Osteoblast (primary cell): ENCODE measurements at regions not wholly inside any gene's neighbourhood (a gene's known extent, or its start where the extent isn't known, plus 50 kb on each side); places are given as distances from the start of the nearest gene placed in this dataset.

Source experiments
- DNase-seq: peaks from one replicate; pipeline ENCODE4 v3.0.0; 2011; ENCODE audit warnings: low spot score, mixed read lengths; ENCODE audit not compliant: insufficient read length; ENCODE audit errors: missing footprints
- H2AFZ ChIP-seq: 2 replicates; pipeline ENCODE4 v1.6.0; 2011; ENCODE audit warnings: mild to moderate bottlenecking, low read length
- H3K27ac ChIP-seq: 2 replicates; pipeline ENCODE4 v1.5.1; 2011; ENCODE audit warnings: mild to moderate bottlenecking, low read depth, low read length, moderate library complexity
- H3K27me3 ChIP-seq: 2 replicates; pipeline ENCODE4 v1.6.0; 2012; ENCODE audit warnings: mild to moderate bottlenecking, control low read depth, inconsistent platforms, low read length, moderate library complexity; ENCODE audit not compliant: insufficient read depth
- H3K36me3 ChIP-seq: 2 replicates; pipeline ENCODE4 v1.5.1; 2011; ENCODE audit warnings: mild to moderate bottlenecking, low read length, control low read depth, moderate library complexity; ENCODE audit not compliant: insufficient read depth
- H3K4me1 ChIP-seq: 2 replicates; pipeline ENCODE4 v1.5.1; 2011; ENCODE audit warnings: mild to moderate bottlenecking, low read length, control low read depth, moderate library complexity; ENCODE audit not compliant: insufficient read depth
- H3K4me2 ChIP-seq: 2 replicates; pipeline ENCODE4 v1.6.0; 2011; ENCODE audit warnings: mild to moderate bottlenecking, low read length; ENCODE audit not compliant: insufficient read depth
- H3K4me3 ChIP-seq: fragments of 200-600 bp; sonication (generic); 3 replicates; pipeline ENCODE4 v1.5.1; 2012; ENCODE audit warnings: mild to moderate bottlenecking, low read length, inconsistent platforms; ENCODE audit not compliant: insufficient read depth
- H3K79me2 ChIP-seq: 2 replicates; pipeline ENCODE4 v1.6.0; 2012; ENCODE audit warnings: mild to moderate bottlenecking, low read length, control low read depth, inconsistent platforms; ENCODE audit not compliant: insufficient read depth
- H3K9me3 ChIP-seq: 2 replicates; pipeline ENCODE4 v1.5.1; 2011; ENCODE audit warnings: low read depth, low read length, control low read depth
- H4K20me1 ChIP-seq: 2 replicates; pipeline ENCODE4 v1.6.0; 2012; ENCODE audit warnings: mild to moderate bottlenecking, low read length, control low read depth; ENCODE audit not compliant: insufficient read depth
- TF ChIP-seq, protein P1 (sequence below): IDR thresholded peaks from 2 replicates; pipeline ENCODE4 v1.5.1; 2011; ENCODE audit warnings: mild to moderate bottlenecking, low read depth, low read length, moderate library complexity; ENCODE audit errors: extremely low read depth

GRCh38 chr10:71031603-71032002 lies 143.2 kb upstream of the PCBD1 start:
- H2AFZ ChIP-seq: no peak overlapping the region
- no peaks in the 10 kb centered on the region for H3K4me1 ChIP-seq
- DNase-seq: no peak
- no peak overlapping the region for H3K27ac ChIP-seq
- TF ChIP-seq, protein P1, sequence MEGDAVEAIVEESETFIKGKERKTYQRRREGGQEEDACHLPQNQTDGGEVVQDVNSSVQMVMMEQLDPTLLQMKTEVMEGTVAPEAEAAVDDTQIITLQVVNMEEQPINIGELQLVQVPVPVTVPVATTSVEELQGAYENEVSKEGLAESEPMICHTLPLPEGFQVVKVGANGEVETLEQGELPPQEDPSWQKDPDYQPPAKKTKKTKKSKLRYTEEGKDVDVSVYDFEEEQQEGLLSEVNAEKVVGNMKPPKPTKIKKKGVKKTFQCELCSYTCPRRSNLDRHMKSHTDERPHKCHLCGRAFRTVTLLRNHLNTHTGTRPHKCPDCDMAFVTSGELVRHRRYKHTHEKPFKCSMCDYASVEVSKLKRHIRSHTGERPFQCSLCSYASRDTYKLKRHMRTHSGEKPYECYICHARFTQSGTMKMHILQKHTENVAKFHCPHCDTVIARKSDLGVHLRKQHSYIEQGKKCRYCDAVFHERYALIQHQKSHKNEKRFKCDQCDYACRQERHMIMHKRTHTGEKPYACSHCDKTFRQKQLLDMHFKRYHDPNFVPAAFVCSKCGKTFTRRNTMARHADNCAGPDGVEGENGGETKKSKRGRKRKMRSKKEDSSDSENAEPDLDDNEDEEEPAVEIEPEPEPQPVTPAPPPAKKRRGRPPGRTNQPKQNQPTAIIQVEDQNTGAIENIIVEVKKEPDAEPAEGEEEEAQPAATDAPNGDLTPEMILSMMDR: no peak
- no peaks in the 10 kb centered on the region for H3K9me3 ChIP-seq
- no peak overlapping the region for H3K4me2 ChIP-seq
- peaks cover 8% of the 10 kb centered on the region for H3K27me3 ChIP-seq
- H4K20me1 ChIP-seq: no peaks in the 10 kb centered on the region
- no peak overlapping the region for H3K4me3 ChIP-seq
- no peaks in the 10 kb centered on the region for H3K79me2 ChIP-seq
- no peaks in the 10 kb centered on the region for H3K36me3 ChIP-seq

- Histone ChIP-seq H3K79me2 (no peaks in the 10 kb centered on the region), H3K27ac (no peak overlapping the region), H3K27me3 (peaks cover 8% of the 10 kb centered on the region), H3K36me3 (no peaks in the 10 kb centered on the region), H3K4me2 (no peak overlapping the region), H2AFZ (no peak overlapping the region), H4K20me1 (no peaks in the 10 kb centered on the region), H3K4me1 (no peaks in the 10 kb centered on the region), H3K4me3 (no peak overlapping the region), H3K9me3 (no peaks in the 10 kb centered on the region)
- TF ChIP-seq, protein P1: no peak
- no peak for DNase-seq
Observed at GRCh38 chr10:71032887-71033286, 144.5 kb upstream of the PCBD1 start.

GRCh38 chr10:71033396-71033980 lies 145.1 kb upstream of the PCBD1 start:
- Histone ChIP-seq H2AFZ (no peak overlapping the region), H3K79me2 (no peaks in the 10 kb centered on the region), H3K27me3 (peaks cover 8% of the 10 kb centered on the region), H3K4me2 (no peak overlapping the region), H3K27ac (no peak overlapping the region), H3K9me3 (no peaks in the 10 kb centered on the region), H4K20me1 (no peaks in the 10 kb centered on the region), H3K4me3 (no peak overlapping the region), H3K4me1 (no peaks in the 10 kb centered on the region), H3K36me3 (no peaks in the 10 kb centered on the region)
- TF ChIP-seq, protein P1: no peak
- DNase-seq: no peak

DNA sequence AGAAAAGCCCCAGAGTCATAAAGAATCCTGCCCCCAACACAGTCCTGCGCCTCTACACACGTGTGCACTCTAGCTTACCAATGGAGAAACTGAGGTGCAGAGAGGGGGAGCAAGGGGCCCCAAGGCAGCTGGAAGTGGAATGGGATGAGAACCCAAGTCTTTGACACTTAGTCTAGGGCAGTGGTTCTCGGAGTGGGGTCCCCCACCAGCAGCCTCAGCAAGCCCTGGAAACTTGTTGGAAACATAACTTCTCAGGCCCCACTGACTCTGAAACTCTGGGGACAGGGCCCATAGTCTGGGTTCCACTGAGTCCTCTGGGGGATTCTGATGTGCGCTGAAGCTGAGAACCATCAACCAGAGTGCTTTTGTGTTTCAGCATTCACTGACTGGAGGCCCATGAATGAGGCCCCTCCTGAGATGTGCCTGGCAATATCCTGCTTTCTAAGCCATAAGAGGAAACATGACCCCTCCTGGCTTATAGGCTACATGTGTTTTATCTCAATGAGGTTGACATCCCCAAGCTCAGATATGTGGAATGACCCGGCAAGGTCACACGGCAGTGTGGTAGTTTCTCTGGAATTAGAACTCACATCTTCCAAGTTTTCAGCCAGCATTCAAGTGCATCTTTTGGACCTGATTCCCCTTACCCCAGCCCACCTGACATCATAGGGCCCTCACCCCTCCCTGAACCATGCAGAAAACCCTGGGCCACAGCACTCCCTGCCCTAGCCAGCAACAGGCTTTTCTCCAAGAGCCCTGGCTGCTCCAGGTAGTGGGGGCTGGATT lies 147.3 kb upstream of the PCBD1 start:
- TF ChIP-seq, protein P1: no peak
- H3K9me3 ChIP-seq: no peaks in the 10 kb centered on the region

More for the DNA sequence above, 147.3 kb upstream of the PCBD1 start:
- H3K79me2 ChIP-seq: no peaks in the 10 kb centered on the region
- no peaks in the 10 kb centered on the region for H3K36me3 ChIP-seq
- H4K20me1 ChIP-seq: no peaks in the 10 kb centered on the region
- H3K4me2 ChIP-seq: no peak overlapping the region
- no peak overlapping the region for H3K27ac ChIP-seq
- H2AFZ ChIP-seq: no peak overlapping the region
- H3K4me3 ChIP-seq: no peak overlapping the region
- peaks cover 5% of the 10 kb centered on the region for H3K27me3 ChIP-seq
- H3K4me1 ChIP-seq: no peaks in the 10 kb centered on the region
- DNase-seq: no peak
